ENCODE measurements at regions not wholly inside any gene's neighbourhood (a gene's known extent, or its start where the extent isn't known, plus 50 kb on each side); places are given as distances from the start of the nearest gene placed in this dataset.
A peak's percentile ranks its signal among the peaks of the same experiment; 100 is the strongest.

GRCh38 chr18:25423267-25423666 lies 71.3 kb upstream of the ZNF521 start:
- TF ChIP-seq CTCF (conservative IDR thresholded peaks at IDR 0.05; ENCODE audit: low read depth, low read length): no peak
- no peak for DNase-seq (ENCODE audit: low read depth)
- no peak overlapping the region for H3K4me3 ChIP-seq (ENCODE audit: low read depth, low read length)

- H3K4me3 ChIP-seq (ENCODE audit: low read depth, low read length): no peak overlapping the region
- no peak for TF ChIP-seq CTCF (conservative IDR thresholded peaks at IDR 0.05; ENCODE audit: low read depth, low read length)
- DNase-seq (ENCODE audit: low read depth): no peak
Observed at GRCh38 chr18:25422230-25422629, 70.3 kb upstream of the ZNF521 start.

GRCh38 chr18:25420077-25420825 lies 68.3 kb upstream of the ZNF521 start:
- H3K4me3 ChIP-seq (ENCODE audit: low read depth, low read length): no peak overlapping the region
- peak; percentile 15 for DNase-seq (ENCODE audit: low read depth)
- no peak for TF ChIP-seq CTCF (conservative IDR thresholded peaks at IDR 0.05; ENCODE audit: low read depth, low read length)

- H3K4me3 ChIP-seq (ENCODE audit: low read depth, low read length): no peak overlapping the region
- TF ChIP-seq CTCF (conservative IDR thresholded peaks at IDR 0.05; ENCODE audit: low read depth, low read length): no peak
- DNase-seq (ENCODE audit: low read depth): no peak
Observed at GRCh38 chr18:25416374-25416773, 64.4 kb upstream of the ZNF521 start.

GRCh38 chr18:25409971-25410370 lies 58.0 kb upstream of the ZNF521 start:
- no peak for DNase-seq (ENCODE audit: low read depth)
- H3K4me3 ChIP-seq (ENCODE audit: low read depth, low read length): no peak overlapping the region
- TF ChIP-seq CTCF (conservative IDR thresholded peaks at IDR 0.05; ENCODE audit: low read depth, low read length): no peak

- TF ChIP-seq CTCF (conservative IDR thresholded peaks at IDR 0.05; ENCODE audit: low read depth, low read length): no peak
- no peak for DNase-seq (ENCODE audit: low read depth)
- H3K4me3 ChIP-seq (ENCODE audit: low read depth, low read length): no peak overlapping the region
Observed at GRCh38 chr18:25408293-25408692, 56.3 kb upstream of the ZNF521 start.
